ENCODE measurements at regions not wholly inside any gene's neighbourhood (a gene's known extent, or its start where the extent isn't known, plus 50 kb on each side); places are given as distances from the start of the nearest gene placed in this dataset.
"Not testable (repeated sequence)": the region's sequence is repeated elsewhere in the genome, so short reads cannot be mapped to it uniquely, and the experiment has no call there.

DNA sequence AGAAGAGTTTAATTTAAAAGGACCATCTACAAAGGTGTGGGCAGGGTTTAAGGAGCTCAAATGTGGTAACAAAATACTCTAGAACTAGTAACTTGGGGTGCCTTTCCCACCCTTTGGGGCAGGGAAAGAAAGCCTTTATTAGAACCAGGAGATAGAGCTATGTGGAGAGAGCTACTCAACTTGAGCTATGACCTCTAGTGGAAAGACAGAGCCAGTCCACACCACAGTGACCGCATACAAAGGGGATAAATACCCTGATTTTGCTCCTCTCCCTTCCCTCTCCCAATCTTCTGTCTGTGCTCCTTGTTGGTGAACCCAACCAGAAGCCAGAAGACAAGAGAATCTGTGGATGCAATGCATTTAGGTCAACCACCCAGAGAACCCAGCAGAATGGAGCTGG lies 54.4 kb upstream of the JAK1 start:
- no peaks in the 10 kb centered on the region for H3K36me3 ChIP-seq (ENCODE audit: insufficient read depth, low read length)
- H3K9me3 ChIP-seq (ENCODE audit: low read length): no peaks in the 10 kb centered on the region
- H3K27me3 ChIP-seq (ENCODE audit: control insufficient read depth in 1 of 2, insufficient read depth in 2 of 2, low read length in 2 of 2): no peaks in the 10 kb centered on the region
- no peak overlapping the region for H3K27ac ChIP-seq (ENCODE audit: low read depth, low read length)
- H3K9ac ChIP-seq (ENCODE audit: low read length): no peak overlapping the region
- H3K4me3 ChIP-seq (ENCODE audit: low read depth in 1 of 2, low read length in 2 of 2): no peak overlapping the region
- peaks cover 4% of the 10 kb centered on the region for H3K4me1 ChIP-seq (ENCODE audit: insufficient read depth, low read length)

GRCh38 chr1:65021795-65022194 lies 55.4 kb upstream of the JAK1 start:
- Histone ChIP-seq H3K9me3 (ENCODE audit: low read length) (no peaks in the 10 kb centered on the region), H3K27me3 (ENCODE audit: control insufficient read depth in 1 of 2, insufficient read depth in 2 of 2, low read length in 2 of 2) (no peaks in the 10 kb centered on the region), H3K4me3 (ENCODE audit: low read depth in 1 of 2, low read length in 2 of 2) (no peak overlapping the region), H3K9ac (ENCODE audit: low read length) (no peak overlapping the region), H3K27ac (ENCODE audit: low read depth, low read length) (no peak overlapping the region), H3K4me1 (ENCODE audit: insufficient read depth, low read length) (peaks cover 8% of the 10 kb centered on the region), H3K36me3 (ENCODE audit: insufficient read depth, low read length) (no peaks in the 10 kb centered on the region)

DNA sequence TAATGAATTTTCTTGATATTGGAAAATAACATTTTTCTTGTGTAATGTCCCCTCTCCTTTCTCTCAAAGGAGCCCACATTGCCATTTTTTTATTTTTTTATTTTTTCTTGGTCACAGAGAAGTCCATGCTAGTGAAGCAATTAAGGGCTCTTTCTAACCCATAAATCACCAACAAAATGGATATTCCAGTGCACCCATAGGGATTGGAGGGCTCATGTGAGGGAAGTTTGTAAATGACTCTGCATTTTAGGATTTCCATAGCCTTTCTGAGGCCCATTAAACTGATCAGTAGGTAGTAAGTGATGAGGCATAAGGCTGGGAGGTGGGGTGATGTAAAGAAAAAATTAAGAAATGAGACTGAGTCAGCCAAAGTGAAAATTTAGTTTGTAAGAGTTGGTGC lies 55.9 kb upstream of the JAK1 start:
- Histone ChIP-seq H3K27ac (ENCODE audit: low read depth, low read length) (no peak overlapping the region), H3K9me3 (ENCODE audit: low read length) (no peaks in the 10 kb centered on the region), H3K27me3 (ENCODE audit: control insufficient read depth in 1 of 2, insufficient read depth in 2 of 2, low read length in 2 of 2) (no peaks in the 10 kb centered on the region), H3K4me1 (ENCODE audit: insufficient read depth, low read length) (peaks cover 9% of the 10 kb centered on the region), H3K36me3 (ENCODE audit: insufficient read depth, low read length) (no peaks in the 10 kb centered on the region), H3K9ac (ENCODE audit: low read length) (no peak overlapping the region), H3K4me3 (ENCODE audit: low read depth in 1 of 2, low read length in 2 of 2) (no peak overlapping the region)

GRCh38 chr1:65025794-65026193 lies 59.4 kb upstream of the JAK1 start:
- H3K9me3 ChIP-seq (ENCODE audit: low read length): no peaks in the 10 kb centered on the region
- peaks cover 18% of the 10 kb centered on the region for H3K4me1 ChIP-seq (ENCODE audit: insufficient read depth, low read length)
- H3K27me3 ChIP-seq (ENCODE audit: control insufficient read depth in 1 of 2, insufficient read depth in 2 of 2, low read length in 2 of 2): no peaks in the 10 kb centered on the region
- no peaks in the 10 kb centered on the region for H3K36me3 ChIP-seq (ENCODE audit: insufficient read depth, low read length)
- no peak overlapping the region for H3K9ac ChIP-seq (ENCODE audit: low read length)
- H3K4me3 ChIP-seq (ENCODE audit: low read depth in 1 of 2, low read length in 2 of 2): no peak overlapping the region
- H3K27ac ChIP-seq (ENCODE audit: low read depth, low read length): no peak overlapping the region

GRCh38 chr1:65026235-65026634 lies 59.9 kb upstream of the JAK1 start:
- Histone ChIP-seq H3K27ac (ENCODE audit: low read depth, low read length) (no peak overlapping the region), H3K9ac (ENCODE audit: low read length) (no peak overlapping the region), H3K4me1 (ENCODE audit: insufficient read depth, low read length) (peaks cover 18% of the 10 kb centered on the region), H3K4me3 (ENCODE audit: low read depth in 1 of 2, low read length in 2 of 2) (no peak overlapping the region), H3K9me3 (ENCODE audit: low read length) (no peaks in the 10 kb centered on the region), H3K27me3 (ENCODE audit: control insufficient read depth in 1 of 2, insufficient read depth in 2 of 2, low read length in 2 of 2) (no peaks in the 10 kb centered on the region), H3K36me3 (ENCODE audit: insufficient read depth, low read length) (no peaks in the 10 kb centered on the region)

DNA sequence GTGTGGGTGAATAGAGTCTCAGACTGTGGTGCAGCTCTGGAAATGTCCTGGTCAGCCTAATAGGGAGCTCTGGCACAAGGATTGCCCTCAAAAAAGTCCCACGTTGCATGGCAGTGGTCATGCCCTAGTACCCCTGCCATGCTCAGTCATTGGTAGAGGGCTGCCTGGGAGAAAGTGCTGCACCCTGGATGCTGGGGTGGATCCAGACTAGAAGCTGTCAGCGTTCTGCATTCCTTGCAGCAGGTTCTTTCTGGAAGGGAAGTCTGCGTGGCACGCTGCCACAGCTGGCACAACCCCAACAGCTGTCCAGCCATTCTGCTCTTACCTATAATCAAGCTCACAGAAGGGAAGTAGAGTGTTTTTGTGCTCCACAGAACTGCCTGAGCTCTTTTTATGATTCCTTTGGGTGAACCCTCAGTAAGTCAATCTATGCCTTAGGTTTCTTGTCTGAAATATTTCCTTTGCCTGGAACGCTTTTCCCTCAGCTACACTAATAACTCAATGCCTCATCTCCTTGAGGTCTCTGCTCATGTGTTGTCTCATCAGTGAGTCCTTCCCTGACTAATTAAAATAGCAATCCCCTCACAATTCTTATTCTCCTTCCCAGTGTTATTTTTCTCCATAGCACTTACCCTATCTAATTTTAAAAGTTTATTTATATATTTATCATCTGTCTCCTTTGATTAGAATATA lies 61.5 kb upstream of the JAK1 start:
- H3K9ac ChIP-seq (ENCODE audit: low read length): no peak overlapping the region
- no peak overlapping the region for H3K27ac ChIP-seq (ENCODE audit: low read depth, low read length)
- no peaks in the 10 kb centered on the region for H3K9me3 ChIP-seq (ENCODE audit: low read length)

GRCh38 chr1:65029434-65029833 lies 63.1 kb upstream of the JAK1 start:
- H3K9ac ChIP-seq (ENCODE audit: low read length); H3K27me3 ChIP-seq (ENCODE audit: control insufficient read depth in 1 of 2, insufficient read depth in 2 of 2, low read length in 2 of 2); H3K27ac ChIP-seq (ENCODE audit: low read depth, low read length); H3K36me3 ChIP-seq (ENCODE audit: insufficient read depth, low read length); H3K9me3 ChIP-seq (ENCODE audit: low read length); H3K4me3 ChIP-seq (ENCODE audit: low read depth in 1 of 2, low read length in 2 of 2): not testable (repeated sequence)
- peaks cover 18% of the 10 kb centered on the region for H3K4me1 ChIP-seq (ENCODE audit: insufficient read depth, low read length)

More for the DNA sequence above, 61.5 kb upstream of the JAK1 start:
- no peak overlapping the region for H3K4me3 ChIP-seq (ENCODE audit: low read depth in 1 of 2, low read length in 2 of 2)
- H3K36me3 ChIP-seq (ENCODE audit: insufficient read depth, low read length): no peaks in the 10 kb centered on the region
- H3K27me3 ChIP-seq (ENCODE audit: control insufficient read depth in 1 of 2, insufficient read depth in 2 of 2, low read length in 2 of 2): no peaks in the 10 kb centered on the region
- peaks cover 18% of the 10 kb centered on the region for H3K4me1 ChIP-seq (ENCODE audit: insufficient read depth, low read length)

DNA sequence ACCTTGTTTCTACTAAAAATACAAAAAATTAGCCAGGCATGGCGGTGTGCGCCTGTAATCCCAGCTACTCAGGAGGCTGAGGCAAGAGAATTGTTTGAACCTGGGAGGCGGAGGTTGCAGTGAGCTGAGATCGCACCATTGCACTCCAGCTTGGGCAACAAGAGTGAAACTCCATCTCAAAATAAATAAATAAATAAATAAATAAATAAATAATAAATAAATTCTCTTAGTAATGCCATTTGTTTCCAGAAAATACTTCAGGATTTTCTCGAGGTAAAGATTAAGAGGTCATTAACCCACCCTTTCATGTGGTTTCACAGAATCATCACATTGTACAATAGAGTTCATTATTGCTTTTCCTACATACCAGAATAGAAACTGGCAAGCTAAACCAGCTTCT lies 68.5 kb upstream of the JAK1 start:
- H3K4me3 ChIP-seq (ENCODE audit: low read depth in 1 of 2, low read length in 2 of 2); H3K36me3 ChIP-seq (ENCODE audit: insufficient read depth, low read length); H3K9ac ChIP-seq (ENCODE audit: low read length); H3K9me3 ChIP-seq (ENCODE audit: low read length); H3K27me3 ChIP-seq (ENCODE audit: control insufficient read depth in 1 of 2, insufficient read depth in 2 of 2, low read length in 2 of 2); H3K27ac ChIP-seq (ENCODE audit: low read depth, low read length); H3K4me1 ChIP-seq (ENCODE audit: insufficient read depth, low read length): not testable (repeated sequence)

DNA sequence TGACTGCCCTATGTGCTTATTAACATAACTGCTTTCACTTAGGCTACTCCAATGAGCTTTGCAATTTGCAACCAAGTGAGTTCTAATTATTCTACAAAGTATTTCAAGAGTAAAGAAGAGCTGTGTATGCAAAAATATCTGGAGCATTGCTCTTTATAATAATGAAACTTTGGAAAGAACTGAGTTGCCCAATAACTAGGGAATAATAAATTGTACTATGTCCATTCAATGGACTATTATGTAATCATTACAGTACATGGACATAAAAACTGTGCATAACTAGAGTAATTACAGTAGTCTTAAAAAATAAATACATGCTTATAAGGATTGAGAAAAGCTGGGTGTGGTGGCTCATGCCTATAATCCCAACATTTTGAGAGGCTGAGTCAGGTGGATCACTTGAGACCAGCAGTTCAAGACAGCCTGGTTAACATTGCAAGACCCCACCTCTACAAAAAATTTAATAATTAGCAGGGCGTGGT lies 70.3 kb upstream of the JAK1 start:
- Histone ChIP-seq H3K27ac (ENCODE audit: low read depth, low read length) (no peak overlapping the region), H3K9ac (ENCODE audit: low read length) (no peak overlapping the region), H3K4me1 (ENCODE audit: insufficient read depth, low read length) (peaks cover 5% of the 10 kb centered on the region), H3K9me3 (ENCODE audit: low read length) (no peaks in the 10 kb centered on the region), H3K27me3 (ENCODE audit: control insufficient read depth in 1 of 2, insufficient read depth in 2 of 2, low read length in 2 of 2) (no peaks in the 10 kb centered on the region), H3K36me3 (ENCODE audit: insufficient read depth, low read length) (peaks cover 9% of the 10 kb centered on the region), H3K4me3 (ENCODE audit: low read depth in 1 of 2, low read length in 2 of 2) (no peak overlapping the region)

- Histone ChIP-seq H3K27me3 (ENCODE audit: control insufficient read depth in 1 of 2, insufficient read depth in 2 of 2, low read length in 2 of 2) (no peaks in the 10 kb centered on the region), H3K27ac (ENCODE audit: low read depth, low read length) (no peak overlapping the region), H3K9ac (ENCODE audit: low read length) (no peak overlapping the region), H3K9me3 (ENCODE audit: low read length) (no peaks in the 10 kb centered on the region), H3K36me3 (ENCODE audit: insufficient read depth, low read length) (peaks cover 9% of the 10 kb centered on the region), H3K4me3 (ENCODE audit: low read depth in 1 of 2, low read length in 2 of 2) (no peak overlapping the region), H3K4me1 (ENCODE audit: insufficient read depth, low read length) (peaks cover 5% of the 10 kb centered on the region)
These were observed 72.7 kb upstream of the JAK1 start for GRCh38 chr1:65039066-65039465.

DNA sequence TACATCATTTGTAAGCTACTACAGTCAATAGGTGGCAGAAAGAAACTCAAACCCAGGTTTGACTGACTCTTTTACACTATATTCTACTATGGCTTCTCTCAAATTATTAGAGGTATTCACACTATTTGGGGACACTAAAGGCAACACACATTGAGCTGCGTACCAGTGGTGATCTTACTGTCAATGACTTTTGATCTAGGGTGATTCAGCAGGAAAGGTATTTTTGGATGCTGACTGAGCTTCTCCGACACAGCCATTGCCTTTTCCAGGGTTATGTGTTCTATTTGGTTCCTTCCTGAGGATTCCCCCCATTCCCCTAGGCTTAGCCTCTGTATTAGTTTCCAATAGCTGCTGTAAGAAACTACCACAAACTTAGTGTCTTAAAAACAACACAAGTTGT lies 73.2 kb upstream of the JAK1 start:
- Histone ChIP-seq H3K9ac (ENCODE audit: low read length) (no peak overlapping the region), H3K9me3 (ENCODE audit: low read length) (no peaks in the 10 kb centered on the region), H3K27me3 (ENCODE audit: control insufficient read depth in 1 of 2, insufficient read depth in 2 of 2, low read length in 2 of 2) (no peaks in the 10 kb centered on the region), H3K36me3 (ENCODE audit: insufficient read depth, low read length) (peaks cover 9% of the 10 kb centered on the region), H3K27ac (ENCODE audit: low read depth, low read length) (no peak overlapping the region), H3K4me3 (ENCODE audit: low read depth in 1 of 2, low read length in 2 of 2) (no peak overlapping the region), H3K4me1 (ENCODE audit: insufficient read depth, low read length) (peaks cover 5% of the 10 kb centered on the region)

GRCh38 chr1:65042467-65042866 lies 76.1 kb upstream of the JAK1 start:
- Histone ChIP-seq H3K9me3 (ENCODE audit: low read length) (no peaks in the 10 kb centered on the region), H3K4me1 (ENCODE audit: insufficient read depth, low read length) (peaks cover 5% of the 10 kb centered on the region), H3K27me3 (ENCODE audit: control insufficient read depth in 1 of 2, insufficient read depth in 2 of 2, low read length in 2 of 2) (no peaks in the 10 kb centered on the region), H3K36me3 (ENCODE audit: insufficient read depth, low read length) (peaks cover 3% of the 10 kb centered on the region), H3K4me3 (ENCODE audit: low read depth in 1 of 2, low read length in 2 of 2) (no peak overlapping the region), H3K9ac (ENCODE audit: low read length) (no peak overlapping the region), H3K27ac (ENCODE audit: low read depth, low read length) (no peak overlapping the region)
